ENCODE measurements at regions not wholly inside any gene's neighbourhood (a gene's known extent, or its start where the extent isn't known, plus 50 kb on each side); places are given as distances from the start of the nearest gene placed in this dataset.

DNA sequence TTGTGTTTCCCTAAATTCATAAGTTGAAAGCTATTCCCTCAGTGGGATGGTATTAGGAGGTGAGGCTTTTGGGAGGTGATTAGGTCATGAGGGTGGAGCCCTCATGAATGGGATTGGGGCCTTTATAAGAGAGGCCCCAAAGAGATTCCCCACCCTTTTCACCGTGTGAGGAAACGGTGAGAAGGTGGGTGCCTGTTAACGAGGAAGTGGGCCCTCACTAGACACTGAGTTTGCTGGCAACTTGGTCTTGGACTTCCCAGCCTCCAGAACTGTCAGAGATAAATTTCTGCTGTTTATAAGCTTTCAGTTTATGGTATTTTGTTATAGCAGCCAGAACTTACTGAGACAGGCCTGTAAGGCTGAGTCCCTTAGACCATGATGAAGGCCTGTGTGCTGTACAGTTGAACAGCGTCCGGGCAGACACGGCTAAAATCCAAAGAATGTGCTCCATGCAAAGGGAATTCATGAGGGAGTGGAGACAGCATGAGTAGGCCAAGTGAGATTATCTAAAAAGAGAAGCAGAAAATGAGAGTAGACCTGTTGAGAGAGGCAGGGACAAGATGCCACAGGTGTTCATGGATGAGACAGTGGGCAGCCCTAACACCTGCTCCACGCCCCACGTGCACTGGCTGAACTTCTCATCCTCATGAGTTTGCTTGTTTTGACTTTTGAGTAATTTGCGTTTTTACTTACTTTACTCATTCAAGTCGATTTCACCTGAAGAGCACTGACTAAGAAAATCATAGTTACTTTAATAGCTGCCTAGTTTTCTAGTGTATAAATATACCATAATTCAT, 66.9 kb upstream of the SFMBT2 start:
- no peak for FAIRE-seq

DNA sequence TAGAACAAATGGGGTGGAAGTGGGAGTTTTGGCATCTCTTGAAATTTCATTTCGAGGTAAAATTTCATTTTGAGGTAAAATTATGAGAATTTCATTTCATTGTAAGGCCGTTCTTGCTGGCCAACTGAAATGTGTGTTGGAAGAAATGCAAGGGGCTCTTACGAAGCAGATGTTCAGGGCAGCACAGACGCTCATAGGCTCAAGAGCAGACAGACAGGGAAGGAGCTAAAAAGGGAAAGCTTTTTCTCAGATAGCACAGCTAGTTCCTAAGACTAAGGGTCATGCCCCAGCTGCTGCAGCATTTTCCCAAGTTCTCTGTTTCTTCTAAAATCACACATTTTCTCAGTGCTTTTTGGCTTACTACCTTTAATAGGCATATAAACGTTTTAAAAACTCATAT, 65.1 kb upstream of the SFMBT2 start:
- no peak for FAIRE-seq

DNA sequence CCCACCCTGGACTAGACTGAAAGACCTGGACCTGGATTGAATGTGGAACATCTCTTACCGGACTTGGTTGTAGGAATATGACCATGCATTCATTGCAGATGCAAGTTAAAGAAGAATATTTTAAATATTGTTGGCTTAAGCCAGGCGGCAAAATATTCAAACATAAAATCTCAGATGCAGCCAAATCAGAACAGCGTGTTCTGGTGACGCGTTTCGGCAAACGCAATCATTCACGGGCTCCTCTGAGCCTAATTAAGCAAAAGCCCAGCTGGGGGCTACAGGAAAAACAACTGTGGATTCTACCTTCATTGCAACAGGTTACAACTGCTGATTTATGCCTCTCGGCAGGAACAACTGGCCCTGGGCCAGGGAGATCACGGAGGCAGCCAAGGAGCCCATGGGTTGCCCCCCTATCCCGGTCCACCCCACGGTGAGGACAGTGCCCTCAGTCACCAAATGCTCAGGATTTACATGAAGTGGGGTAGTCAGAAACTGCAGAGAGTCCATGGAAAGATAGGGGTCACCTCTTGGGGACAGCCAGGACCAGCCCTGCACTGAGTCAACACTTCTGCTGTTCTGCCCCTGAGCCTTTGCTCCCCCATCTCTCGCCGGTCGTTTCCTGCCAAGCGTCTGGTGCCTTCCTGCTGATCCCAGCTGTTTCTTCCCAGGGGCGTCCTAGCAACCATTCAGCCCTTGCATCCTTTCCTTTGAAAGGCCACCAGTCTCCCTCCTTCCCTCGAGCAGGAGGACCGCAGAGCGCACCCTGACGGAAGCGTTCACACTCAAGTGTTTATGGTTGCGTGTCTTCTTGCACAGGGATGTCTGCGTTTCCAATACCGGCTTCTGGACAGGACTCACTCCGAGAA, 64.4 kb upstream of the SFMBT2 start:
- FAIRE-seq: peak; percentile 56

DNA sequence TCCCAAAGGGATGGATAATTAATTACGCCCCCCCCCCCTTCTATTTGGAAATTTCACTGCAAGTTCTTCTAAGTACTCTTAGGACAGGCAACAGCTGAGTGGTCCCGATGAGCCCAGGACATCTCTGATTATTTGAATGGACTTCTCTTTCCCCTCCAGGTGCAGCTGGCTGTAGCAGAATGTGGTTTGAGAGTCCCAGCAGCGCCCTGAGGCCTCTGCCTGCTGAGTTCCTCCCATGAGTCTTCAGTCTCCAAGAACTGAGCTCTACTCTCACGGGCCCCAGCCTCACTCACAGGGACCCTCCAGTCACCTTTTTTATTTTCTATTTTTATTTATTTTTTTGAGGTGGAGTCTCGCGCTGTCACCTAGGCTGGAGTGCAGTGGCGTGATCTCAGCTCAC, 63.6 kb upstream of the SFMBT2 start:
- FAIRE-seq: no peak

DNA sequence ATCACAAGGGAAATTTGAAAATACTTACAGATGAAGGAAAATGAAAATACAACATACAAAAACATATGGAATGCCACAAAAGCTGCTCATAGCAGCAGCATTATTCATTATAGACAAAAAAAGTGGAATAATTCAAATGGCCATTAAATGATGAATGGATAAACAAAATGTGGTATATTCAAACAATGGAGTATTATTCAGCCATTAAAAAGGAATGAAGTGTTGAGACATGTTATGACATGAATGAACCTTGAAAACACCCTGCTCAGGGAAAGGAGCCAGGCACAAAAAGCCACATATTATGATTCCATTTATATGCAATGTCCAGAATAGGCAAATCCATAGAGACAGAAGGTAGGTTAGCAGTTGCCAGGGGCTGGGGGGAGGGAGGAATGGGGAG, 62.6 kb upstream of the SFMBT2 start:
- no peak for FAIRE-seq

DNA sequence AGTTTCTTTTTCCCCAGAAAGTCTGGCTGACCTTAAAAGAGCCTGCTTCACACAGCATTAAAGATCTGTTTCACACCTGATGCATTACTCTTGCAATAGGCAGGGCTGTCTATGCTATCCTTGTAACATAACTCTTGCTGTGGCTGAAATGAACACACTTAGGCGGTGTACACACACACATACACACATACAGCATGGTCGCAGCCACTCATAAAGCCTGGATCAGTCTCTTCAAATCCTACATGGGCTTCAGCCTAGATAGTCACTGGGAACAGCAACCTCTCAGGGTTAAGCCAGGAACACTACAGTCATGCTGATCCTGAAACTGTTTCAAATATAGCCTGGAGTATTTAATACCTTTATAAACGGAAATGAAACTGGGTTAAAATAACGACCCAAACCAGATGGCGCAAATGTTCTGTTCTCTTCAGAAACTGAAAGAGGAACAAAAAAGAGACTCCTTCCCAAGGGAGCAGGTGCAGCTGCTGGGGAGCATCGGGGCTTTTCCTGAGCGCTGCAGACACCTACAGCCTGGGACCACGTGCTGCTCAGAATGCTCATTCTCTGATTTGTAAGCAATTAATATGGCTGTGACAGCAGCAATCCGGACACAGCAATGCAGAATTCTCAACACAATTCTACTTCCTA, 61.0 kb upstream of the SFMBT2 start:
- FAIRE-seq: no peak

DNA sequence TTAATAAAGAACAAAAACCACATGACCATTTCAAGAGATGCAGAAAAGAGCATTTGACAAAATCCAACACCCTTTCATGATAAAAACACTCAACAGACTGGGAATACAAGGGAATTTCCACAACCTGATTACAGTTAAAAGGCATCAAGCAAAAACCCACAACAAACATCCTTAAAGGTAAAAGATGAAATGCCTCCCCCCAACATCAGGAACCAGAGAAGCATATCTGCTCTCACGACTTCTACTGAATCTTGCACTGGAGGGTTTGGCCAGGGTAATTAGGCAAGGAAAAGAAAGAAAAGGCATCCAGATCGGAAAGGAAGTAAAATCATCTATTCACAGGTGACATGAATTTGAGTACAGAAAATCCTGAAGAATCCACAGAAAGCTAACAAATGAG, 59.5 kb upstream of the SFMBT2 start:
- no peak for FAIRE-seq

DNA sequence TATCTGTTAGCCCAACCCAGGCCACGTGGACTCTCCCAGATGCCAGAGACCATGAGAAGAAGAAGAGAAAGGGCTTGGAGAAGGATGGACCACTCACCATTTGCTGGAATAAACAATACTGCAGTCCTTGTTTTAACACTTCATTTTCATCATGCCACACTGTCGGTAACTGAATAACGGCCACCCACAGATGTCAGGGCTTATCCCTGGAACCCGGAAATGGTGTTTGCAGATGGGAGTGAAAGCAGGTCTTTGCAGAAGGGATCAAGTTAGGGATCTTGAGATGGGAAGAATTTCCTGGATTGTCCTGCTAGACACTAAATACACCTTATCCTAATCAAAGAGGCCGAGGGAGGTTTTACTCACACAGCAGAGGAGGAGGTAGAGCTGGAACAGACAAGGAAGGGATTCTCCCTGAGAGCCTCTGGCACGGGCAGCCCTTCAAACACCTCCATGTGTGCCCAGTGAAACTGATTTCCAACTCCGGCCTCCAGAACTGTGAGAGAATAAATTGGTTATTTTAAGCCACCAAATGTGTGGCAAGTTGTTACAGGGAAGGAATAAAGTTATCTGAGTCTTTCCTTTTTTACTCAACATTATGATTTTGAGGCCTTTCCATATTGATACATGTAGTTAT, 56.3 kb upstream of the SFMBT2 start:
- no peak for FAIRE-seq

DNA sequence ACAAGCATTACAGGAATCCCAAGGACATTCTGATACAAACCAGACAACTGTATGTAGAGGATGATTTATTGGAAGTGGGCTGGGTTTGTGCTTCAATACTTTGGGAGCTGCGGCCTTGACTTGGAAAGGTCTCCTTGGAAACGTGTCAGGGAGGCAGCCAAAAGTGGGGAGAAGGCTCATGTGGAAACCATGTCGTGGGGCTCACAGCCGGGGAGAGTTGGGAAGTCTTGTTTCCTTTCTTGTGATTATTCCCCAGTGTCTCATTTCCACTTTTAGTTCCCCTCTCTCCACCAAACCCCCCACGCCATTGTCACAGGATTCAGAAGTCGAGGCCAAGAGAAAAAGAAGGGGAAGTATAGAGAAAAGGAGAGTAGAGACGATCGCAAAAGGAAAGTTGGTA, 53.9 kb upstream of the SFMBT2 start:
- FAIRE-seq: no peak

All from islet of Langerhans (tissue), 1 donor.